Loucy (cell line): ENCODE measurements at regions not wholly inside any gene's neighbourhood (a gene's known extent, or its start where the extent isn't known, plus 50 kb on each side); places are given as distances from the start of the nearest gene placed in this dataset.

ENCODE experiments used
- H2AFZ ChIP-seq: fragments of 200-600 bp; sonication (generic); 2 replicates; pipeline ENCODE4 v1.6.0; 2016; ENCODE audit warnings: antibody characterized with exemption, mild to moderate bottlenecking, low read length, moderate library complexity
- H3F3A ChIP-seq: fragments of 200-600 bp; 2 replicates; pipeline ENCODE4 v1.6.0; 2016; ENCODE audit warnings: antibody characterized with exemption, low read depth, mild to moderate bottlenecking
- H3K27me3 ChIP-seq: fragments of 200-600 bp; sonication (generic); 2 replicates; pipeline ENCODE4 v1.6.1; 2014; ENCODE audit warnings: low read length, mild to moderate bottlenecking; ENCODE audit not compliant: insufficient read depth, poor library complexity, severe bottlenecking
- H3K36me3 ChIP-seq: fragments of 200-600 bp; sonication (generic); 2 replicates; pipeline ENCODE4 v1.6.1; 2016; ENCODE audit warnings: low read length; ENCODE audit not compliant: insufficient read depth
- H3K4me1 ChIP-seq: fragments of 200-600 bp; sonication (generic); 2 replicates; pipeline ENCODE4 v1.5.1; 2014; ENCODE audit warnings: low read length, mild to moderate bottlenecking; ENCODE audit not compliant: insufficient read depth, poor library complexity, severe bottlenecking
- H3K4me2 ChIP-seq: fragments of 200-600 bp; sonication (generic); 2 replicates; pipeline ENCODE4 v1.6.0; 2014; ENCODE audit warnings: antibody characterized with exemption, low read length, low read depth, mild to moderate bottlenecking; ENCODE audit not compliant: poor library complexity, severe bottlenecking
- H3K4me3 ChIP-seq: fragments of 200-600 bp; sonication (generic); 2 replicates; pipeline ENCODE4 v1.5.1; 2014; ENCODE audit warnings: low read length, mild to moderate bottlenecking, mixed read lengths; ENCODE audit not compliant: poor library complexity, severe bottlenecking
- H3K79me2 ChIP-seq: fragments of 200-600 bp; sonication (generic); 2 replicates; pipeline ENCODE4 v1.6.1; 2014; ENCODE audit warnings: low read length; ENCODE audit not compliant: insufficient read depth
- H3K9ac ChIP-seq: fragments of 200-600 bp; sonication (generic); 2 replicates; pipeline ENCODE4 v1.6.0; 2014; ENCODE audit warnings: mild to moderate bottlenecking, low read depth, low read length, moderate library complexity; ENCODE audit not compliant: poor library complexity, severe bottlenecking
- H3K9me2 ChIP-seq: fragments of 200-600 bp; sonication (generic); replicated peaks from 2 replicates; pipeline ENCODE4 v1.6.1; 2016; ENCODE audit warnings: low read depth, low read length, mixed read lengths
- H3K9me3 ChIP-seq: fragments of 200-600 bp; sonication (generic); 2 replicates; pipeline ENCODE4 v1.6.1; 2014; ENCODE audit warnings: mild to moderate bottlenecking, antibody characterized with exemption, low read length, low read depth; ENCODE audit not compliant: insufficient read depth
- H4K20me1 ChIP-seq: fragments of 200-600 bp; sonication (generic); 2 replicates; pipeline ENCODE4 v1.6.0; 2014; ENCODE audit warnings: antibody characterized with exemption, low read length, mild to moderate bottlenecking; ENCODE audit not compliant: insufficient read depth, poor library complexity, severe bottlenecking
- CTCF ChIP-seq: fragments of 200-600 bp; sonication (generic); conservative IDR thresholded peaks from 2 replicates; pipeline ENCODE4 v1.5.1; 2014; ENCODE audit warnings: mild to moderate bottlenecking, antibody characterized with exemption, low read length
- EZH2phosphoT487 ChIP-seq: fragments of 200-600 bp; IDR thresholded peaks from 2 replicates; pipeline ENCODE4 v1.6.1; 2018; ENCODE audit warnings: antibody characterized with exemption, mild to moderate bottlenecking, moderate library complexity, borderline replicate concordance

GRCh38 chr6:68282646-68283045, 352.4 kb upstream of the ADGRB3 start:
- no peaks in the 10 kb centered on the region for H4K20me1 ChIP-seq
- no peaks in the 10 kb centered on the region for H3F3A ChIP-seq
- no peak overlapping the region for H3K9ac ChIP-seq
- no peaks in the 10 kb centered on the region for H3K4me1 ChIP-seq
- H3K79me2 ChIP-seq: no peaks in the 10 kb centered on the region
- no peaks in the 10 kb centered on the region for H3K9me3 ChIP-seq
- no peaks in the 10 kb centered on the region for H3K36me3 ChIP-seq
- no peaks in the 10 kb centered on the region for H3K9me2 ChIP-seq
- no peak overlapping the region for H3K4me3 ChIP-seq
- no peak overlapping the region for H2AFZ ChIP-seq
- no peak overlapping the region for H3K4me2 ChIP-seq
- TF ChIP-seq CTCF (no peak), EZH2phosphoT487 (no peak)
- H3K27me3 ChIP-seq: no peaks in the 10 kb centered on the region

- TF ChIP-seq CTCF (no peak), EZH2phosphoT487 (no peak)
- Histone ChIP-seq H3K36me3 (no peaks in the 10 kb centered on the region), H3K9me3 (no peaks in the 10 kb centered on the region), H3F3A (no peaks in the 10 kb centered on the region), H2AFZ (no peak overlapping the region), H3K4me1 (no peaks in the 10 kb centered on the region), H3K79me2 (no peaks in the 10 kb centered on the region), H3K4me3 (no peak overlapping the region), H3K27me3 (no peaks in the 10 kb centered on the region), H3K9me2 (no peaks in the 10 kb centered on the region), H4K20me1 (no peaks in the 10 kb centered on the region), H3K9ac (no peak overlapping the region), H3K4me2 (no peak overlapping the region)
Measured at GRCh38 chr6:68279793-68280557, 355.1 kb upstream of the ADGRB3 start.

GRCh38 chr6:68273297-68273696, 361.8 kb upstream of the ADGRB3 start:
- no peaks in the 10 kb centered on the region for H3K9me2 ChIP-seq
- no peaks in the 10 kb centered on the region for H3K36me3 ChIP-seq
- H3F3A ChIP-seq: no peaks in the 10 kb centered on the region
- H3K4me2 ChIP-seq: no peak overlapping the region
- H3K4me3 ChIP-seq: no peak overlapping the region
- TF ChIP-seq CTCF: no peak
- no peak for TF ChIP-seq EZH2phosphoT487
- no peaks in the 10 kb centered on the region for H3K27me3 ChIP-seq
- H3K79me2 ChIP-seq: no peaks in the 10 kb centered on the region
- no peak overlapping the region for H2AFZ ChIP-seq
- no peaks in the 10 kb centered on the region for H4K20me1 ChIP-seq
- H3K9ac ChIP-seq: no peak overlapping the region
- H3K4me1 ChIP-seq: no peaks in the 10 kb centered on the region
- H3K9me3 ChIP-seq: no peaks in the 10 kb centered on the region
